ENCODE measurements at regions not wholly inside any gene's neighbourhood (a gene's known extent, or its start where the extent isn't known, plus 50 kb on each side); places are given as distances from the start of the nearest gene placed in this dataset.

DNA sequence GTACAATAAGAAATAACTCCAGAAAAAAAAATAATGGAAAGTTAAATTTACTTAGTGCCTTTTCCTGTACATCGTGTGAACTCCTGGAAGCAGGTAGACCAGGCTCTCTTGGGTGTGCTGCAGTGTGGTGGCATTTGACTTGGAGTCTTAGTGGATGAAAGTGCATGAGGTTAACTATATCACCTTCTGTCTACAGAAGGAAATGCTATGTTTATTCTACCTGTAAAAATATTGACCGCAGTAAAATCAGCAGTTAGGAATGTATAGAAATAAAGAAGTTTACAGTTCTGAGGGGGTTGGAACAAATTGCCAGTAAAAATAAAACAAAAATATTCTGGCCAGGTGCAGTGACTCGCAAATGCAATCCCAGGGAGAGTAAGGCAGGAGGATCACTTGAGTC, 722.1 kb downstream of the LIG4 start:
- DNase-seq, result no peak

DNA sequence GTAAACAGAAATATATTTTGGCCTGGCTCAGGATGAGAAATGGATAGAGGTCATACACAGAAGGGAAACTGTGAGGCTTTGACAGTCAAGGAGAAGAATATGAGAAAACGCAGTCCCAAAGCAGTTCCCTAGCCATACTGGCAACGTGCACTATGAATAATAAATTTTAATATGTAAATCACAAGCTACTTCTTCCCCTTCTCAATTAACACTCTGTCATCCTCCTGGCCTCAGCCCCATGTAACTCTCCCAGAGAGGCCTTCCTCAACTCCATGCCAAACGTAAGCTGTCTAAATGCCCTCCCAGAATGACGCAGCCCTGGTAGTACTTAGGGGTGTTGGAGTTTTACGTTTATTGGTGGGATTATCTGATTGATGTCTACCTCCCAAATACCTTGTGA, 732.6 kb downstream of the LIG4 start:
- DNase-seq, result no peak

DNA sequence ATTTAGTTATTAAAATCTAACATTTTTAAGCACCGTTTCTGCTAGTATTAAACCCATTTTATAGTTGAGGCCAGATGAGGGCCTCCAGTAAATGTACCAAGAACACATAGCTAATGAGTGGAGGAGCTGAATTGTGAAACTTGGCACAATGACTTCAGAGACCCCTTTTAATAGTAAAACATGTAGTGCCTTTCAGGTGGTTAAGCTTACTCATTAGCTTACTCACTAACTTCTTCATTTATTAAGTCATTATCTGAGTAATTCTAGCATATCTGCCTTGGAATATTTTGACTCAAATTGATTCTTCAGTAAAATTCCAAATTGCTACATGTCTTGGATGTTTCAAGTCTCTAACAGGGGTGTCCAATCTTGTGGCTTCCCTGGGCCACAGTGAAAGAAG, 735.2 kb downstream of the LIG4 start:
- no peak for DNase-seq

DNA sequence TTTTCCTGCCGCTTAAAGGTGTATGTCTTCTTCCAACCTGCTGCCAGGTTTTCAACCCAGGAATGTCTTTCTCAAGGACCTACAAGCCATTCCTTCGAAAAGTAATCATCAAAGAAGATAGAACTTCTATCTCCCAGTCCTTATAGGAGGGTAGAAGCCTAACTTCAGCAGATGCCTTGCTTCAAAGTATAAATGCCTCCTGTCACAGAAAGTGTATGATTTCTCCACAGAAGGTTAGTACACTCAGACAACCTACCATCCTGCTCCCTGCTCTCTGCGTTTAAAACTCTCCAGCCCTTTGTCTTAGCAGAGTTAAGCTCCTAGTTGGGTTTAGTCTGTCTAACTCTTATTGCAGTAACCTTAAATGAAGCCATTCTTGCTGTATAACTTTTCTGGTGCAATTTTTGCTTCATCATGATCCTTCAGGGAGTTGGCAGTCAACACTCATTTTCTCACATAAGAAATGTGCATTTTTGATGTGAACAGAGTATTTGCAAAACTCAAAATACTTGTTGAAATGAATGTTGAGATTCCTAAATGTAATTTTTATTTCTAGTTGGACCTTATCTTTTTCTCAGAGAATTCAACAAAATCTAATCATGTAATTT, 737.5 kb downstream of the LIG4 start:
- no peak for DNase-seq

DNA sequence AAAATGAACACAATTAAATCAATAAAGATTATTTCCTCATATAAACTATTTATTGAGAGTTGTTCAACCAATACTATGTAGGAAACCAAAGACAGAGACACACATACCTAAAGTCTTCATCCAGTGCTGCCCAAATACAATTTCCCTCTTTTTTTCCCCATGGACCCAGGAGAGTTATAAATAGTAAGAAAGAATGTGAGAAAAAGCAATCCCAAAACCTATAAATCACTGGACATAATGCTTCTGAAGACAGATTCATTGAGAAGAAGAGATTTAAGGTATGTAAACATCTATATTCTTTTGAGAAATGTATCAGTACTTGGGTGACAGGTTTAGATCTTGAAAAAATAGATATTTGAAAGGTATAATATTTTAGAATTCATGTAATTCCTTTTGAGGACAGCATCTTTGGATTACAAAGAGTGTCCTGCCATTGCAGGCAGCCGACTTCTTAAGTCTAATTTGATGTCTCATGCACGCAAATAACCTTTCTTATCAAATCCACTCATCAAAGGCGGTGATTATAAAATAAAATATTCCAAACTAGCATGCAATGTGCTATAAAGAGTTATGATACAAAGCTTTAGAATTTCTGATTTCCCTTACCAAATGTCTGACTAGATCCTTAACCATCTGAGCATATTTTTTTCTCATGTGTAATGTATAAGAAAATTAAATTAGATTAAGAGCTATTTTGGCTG, 739.4 kb downstream of the LIG4 start:
- no peak for DNase-seq

DNA sequence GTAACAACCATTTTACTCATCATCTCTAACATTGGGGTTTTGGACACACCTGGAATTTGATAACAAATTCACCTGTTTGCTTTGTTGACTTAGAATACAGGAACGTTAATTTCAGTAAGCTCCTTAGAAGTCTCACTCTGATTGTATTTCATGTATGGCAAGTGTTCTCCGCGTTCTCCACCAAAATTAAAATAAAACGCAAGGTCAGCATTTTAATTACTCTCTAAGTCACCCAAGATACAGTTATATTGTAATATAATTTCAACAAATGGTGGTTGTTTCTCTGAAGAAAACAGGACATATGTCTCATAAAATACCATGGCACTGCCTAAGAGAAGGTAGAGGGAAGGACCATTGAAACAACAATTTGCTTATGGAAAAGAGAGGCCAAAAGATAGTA, 742.1 kb downstream of the LIG4 start:
- DNase-seq, result no peak

DNA sequence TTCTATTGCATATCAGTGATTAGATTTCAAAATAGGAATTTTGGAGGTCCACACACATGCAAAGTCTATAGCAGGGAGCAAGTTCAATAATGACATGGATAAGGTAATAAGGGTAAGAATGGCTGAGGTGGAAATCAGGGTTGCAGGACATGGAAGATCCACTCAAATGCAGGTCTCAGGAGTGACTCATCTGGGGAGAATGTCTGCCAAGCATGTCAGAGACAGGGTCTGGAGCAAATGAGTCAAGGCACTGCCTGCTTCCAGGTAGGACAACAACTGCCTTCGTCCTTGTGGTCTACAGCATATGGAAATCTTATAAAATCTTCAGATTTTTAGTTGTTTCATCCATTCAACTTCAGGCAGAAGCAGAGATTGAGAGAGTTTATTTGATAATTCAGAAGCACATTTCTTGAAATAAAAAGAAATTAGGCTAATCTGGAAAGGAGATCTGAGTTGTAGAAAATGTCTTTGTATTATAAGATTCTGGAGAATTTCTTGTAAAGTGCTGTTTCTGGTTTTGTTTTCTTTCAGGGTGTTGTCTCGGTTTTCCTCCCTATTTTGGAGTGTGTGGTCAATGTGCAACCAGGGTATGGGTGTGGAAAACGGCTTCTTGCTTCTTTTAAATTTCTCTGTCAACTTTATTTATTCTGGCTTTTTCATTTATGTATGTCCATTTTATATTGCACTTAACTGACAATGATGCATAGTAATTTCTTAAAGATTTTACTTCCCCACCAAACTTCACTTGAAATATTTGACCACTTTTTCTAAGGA, 748.8 kb downstream of the LIG4 start:
- no peak for DNase-seq

DNA sequence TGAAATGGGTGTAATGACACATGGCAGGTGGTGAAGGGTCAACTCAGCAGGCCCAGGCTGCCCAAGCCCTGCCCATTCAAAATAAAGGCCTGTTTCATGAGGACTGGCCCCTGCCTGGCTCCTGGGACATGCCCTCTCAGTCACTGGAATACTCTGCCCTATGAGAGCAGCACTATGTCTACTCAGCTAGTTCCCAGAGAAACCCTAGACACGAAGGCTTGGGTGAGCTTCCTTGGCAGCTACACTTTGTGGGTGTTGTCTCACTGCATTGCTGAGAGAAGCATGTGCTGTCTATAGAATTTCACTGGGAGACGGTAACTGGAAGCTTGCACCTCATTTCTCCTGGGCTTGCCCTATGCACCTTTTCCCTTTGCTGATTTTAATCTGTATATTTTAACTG, 752.8 kb downstream of the LIG4 start:
- no peak for DNase-seq

DNA sequence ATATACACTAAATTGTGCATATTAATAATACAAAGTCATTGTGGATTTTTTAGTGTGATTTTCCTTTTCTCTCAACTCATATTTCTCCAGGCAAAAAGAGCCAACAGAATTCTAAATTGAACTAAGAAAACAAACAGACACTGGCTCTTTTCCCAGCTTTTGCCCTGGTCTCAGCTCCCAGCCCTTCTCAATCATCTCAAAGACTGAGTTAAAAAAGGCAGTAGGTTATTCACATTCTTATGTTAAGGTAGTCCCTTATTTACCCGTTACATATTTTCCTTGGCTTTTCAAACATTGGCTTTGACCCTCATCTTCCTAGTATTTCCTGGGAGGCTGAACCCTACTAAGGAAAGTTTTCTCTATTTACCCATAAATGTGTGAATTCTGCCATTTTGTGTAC, 753.6 kb downstream of the LIG4 start:
- peak in 1 of 51 donors; percentile 6 for DNase-seq

DNA sequence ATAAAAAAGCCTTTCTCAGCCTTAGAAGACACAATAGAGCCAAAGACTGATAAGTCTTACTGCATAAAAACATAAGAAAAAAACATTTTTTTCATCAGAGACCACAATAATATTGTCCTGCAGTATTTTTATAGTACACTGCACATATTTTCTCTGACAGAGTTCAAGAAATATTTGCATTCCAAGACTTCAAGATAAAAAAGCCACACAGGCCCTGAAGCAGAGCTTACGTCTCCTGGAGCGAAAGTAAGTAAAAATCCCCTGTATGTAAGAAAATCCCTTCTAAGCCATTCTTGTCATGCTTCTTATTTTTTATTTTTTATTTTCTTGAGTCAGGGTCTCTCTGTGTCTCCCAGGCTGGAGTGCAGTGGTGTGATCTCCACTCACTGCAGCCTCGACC, 755.9 kb downstream of the LIG4 start:
- DNase-seq, result no peak

DNA sequence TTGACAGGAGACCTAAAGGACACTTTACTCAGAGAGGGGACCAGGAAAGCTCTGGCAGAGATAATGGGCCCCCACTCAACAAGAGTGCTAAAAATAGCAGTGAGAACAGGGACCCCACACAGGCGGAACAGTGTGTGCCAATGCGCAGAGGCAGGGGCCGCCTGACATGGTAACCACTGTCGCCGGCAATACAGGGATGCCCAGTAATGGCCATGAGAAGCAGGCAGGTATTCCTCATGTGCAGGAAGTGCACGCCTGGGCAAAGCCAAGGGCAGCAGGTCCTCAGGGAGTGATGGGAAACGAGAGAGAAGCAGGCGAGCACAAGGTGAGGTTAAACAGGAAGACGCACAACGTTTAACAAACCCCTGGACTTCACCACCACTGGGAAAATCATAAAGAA, 757.1 kb downstream of the LIG4 start:
- no peak for DNase-seq

DNA sequence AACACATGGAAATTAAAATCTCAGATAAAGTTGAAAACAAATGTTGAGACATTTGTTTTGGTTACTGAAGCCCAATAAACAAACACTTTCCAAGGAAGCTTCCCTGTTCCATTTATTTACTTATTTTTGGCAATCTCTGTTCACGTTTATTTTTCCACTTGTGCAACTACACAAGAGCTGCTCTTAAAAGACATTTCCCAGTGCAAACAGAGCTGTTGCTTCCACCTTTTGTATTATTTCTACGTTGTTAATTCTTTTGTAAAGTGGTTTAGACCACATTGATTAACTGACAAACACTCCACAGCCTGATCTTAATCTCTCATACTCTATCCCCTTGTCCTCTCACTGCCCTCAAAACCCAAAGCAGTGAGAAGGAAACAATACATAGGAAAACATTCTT, 757.6 kb downstream of the LIG4 start:
- DNase-seq, result no peak

DNA sequence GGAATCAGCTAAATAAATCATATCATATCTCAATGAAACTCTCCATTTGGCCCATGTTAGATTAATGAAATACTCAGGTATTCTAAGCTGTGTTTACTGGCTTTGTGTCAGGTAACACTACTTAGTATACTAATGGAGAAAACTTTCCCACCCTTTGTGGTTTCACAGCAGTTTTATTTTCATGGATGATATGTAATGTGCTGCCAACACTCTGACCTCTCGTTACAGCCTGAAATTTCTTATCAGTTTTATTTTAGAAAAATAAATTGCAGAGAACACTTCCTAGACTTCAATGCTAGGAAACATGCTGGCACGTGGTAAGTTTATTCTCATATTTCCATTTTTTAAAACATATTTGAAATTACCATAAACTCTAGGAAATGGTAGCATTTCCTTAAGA, 758.9 kb downstream of the LIG4 start:
- no peak for DNase-seq

DNA sequence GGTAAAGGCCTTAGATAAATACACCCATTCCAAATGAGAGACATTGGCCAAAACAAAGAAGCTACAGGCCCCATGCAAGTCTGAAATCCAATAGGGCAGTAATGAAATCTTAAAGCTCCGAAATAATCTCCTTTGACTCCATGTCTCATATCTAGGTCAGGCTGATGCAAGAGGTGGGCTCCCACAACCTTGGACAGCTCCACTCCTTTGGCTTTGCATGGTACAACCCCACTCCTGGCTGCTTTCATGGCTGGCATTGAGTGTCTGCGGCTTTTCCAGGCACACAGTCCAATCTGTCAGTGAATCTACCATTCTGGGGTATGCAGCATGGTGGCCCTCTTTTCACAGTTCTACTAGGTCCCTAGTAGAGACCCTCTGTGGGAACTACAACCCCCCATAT, 762.5 kb downstream of the LIG4 start:
- DNase-seq, result no peak

DNA sequence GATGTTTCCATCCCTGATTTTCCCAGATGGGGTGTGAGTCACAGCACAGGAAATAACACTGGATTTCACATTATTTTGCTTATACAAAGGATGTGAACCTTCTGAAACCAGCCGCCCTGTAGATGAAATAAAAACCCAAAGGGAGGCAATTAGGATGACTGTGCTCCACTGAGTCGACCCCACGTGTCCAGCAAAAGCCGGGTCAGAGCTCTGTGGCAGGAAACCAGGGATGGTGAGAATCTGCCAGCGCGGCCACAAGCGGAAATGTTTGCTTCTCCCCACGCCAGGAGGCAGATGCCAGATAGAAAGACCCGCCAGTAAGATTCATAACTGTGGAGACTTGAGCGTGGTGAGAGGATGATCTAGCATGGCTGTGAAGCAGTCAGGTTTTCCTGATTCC, 764.4 kb downstream of the LIG4 start:
- DNase-seq, result peak in 1 of 51 donors; percentile 53

DNA sequence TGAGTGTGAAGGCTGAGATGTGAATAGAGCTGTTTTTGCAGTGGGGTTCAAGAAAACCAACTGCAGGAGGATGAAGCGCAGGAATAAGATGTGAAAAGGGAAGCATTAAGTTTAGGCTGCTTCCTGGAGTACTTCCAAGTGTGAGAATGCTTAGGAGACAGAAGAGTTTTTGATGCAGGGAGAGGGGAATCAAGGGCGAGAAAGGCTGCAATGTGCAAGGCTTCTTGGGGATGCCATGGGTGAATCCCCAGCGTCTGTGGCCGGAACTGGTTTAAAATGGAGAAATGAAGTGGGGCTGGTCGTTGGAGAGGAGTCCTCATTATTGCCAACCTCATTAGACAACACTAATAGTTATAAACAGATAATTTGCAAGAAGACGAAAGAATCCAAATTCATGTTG, 764.9 kb downstream of the LIG4 start:
- DNase-seq, result no peak

DNA sequence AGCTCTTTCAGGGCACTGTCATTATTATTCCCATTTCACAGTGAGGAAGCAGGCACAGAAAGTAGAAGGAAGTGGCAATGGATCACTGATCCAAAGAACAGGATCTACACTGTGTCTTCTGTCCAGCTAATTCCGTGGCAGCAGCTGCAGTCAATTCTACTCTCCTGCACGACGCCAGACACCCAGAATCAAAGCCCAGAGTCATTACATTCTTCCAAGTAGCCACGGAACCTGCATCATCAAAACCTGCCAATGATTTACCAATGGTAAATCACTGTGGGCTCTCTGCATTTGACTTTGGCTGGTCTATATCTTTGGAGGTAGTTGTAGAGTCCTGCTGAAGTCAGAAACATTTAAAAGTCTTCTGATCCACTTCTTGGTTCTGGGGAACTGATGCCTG, 767.7 kb downstream of the LIG4 start:
- DNase-seq, result no peak

DNA sequence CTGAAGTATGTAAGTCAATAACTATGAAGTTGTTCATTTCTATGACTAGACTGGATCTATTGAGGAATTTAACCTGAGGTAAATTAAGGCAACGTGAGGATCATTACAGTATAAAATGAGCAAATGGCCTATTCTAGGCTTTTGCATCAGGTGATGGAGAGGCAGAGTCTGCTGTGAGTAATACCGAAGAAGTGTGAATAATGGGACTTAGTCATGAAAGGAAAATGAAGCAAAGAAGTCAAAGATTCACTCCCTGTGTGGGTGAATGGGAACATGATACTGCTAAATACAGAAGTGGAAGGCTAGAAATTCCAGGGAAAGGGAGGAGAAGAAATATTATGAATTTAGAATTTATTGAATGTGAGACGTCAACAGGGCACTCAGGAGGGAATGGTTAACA, 774.1 kb downstream of the LIG4 start:
- no peak for DNase-seq

DNA sequence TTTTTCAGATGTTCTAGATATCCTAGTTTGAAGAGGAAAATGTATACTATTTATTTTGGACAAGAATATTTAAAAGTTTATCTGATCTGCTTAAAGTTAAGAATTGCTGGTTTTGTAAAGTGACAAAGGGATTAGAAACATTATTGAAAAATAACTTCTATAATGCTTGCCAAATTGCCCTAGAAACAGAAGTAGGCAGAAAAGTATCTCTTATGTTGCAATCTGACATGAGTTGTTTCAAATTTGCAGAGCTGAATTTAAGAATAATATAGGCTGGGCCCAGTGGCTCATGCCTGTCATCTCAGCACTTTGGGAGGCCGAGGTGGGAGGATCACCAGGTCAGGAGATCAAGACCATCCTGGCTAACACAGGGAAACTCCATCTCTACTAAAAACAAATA, 777.1 kb downstream of the LIG4 start:
- no peak for DNase-seq

DNA sequence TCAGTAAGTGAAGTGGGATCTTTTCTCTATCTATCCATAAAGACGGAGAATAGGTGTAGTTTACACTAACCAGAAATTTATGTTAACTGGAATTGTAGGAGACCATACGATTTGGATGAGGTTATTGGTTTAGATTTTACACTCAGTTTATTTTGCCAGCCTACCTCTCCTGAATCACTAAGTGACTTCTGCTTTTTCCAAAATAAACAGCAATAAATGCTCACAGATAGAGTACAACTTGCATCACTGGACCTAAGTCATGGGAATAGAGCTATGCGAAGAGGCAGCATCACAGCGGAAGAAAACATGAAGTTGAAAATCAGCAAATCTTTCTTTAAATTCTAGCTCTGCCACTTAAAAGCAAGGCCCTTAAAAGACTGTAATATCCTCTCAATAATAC, 781.0 kb downstream of the LIG4 start:
- no peak for DNase-seq

DNA sequence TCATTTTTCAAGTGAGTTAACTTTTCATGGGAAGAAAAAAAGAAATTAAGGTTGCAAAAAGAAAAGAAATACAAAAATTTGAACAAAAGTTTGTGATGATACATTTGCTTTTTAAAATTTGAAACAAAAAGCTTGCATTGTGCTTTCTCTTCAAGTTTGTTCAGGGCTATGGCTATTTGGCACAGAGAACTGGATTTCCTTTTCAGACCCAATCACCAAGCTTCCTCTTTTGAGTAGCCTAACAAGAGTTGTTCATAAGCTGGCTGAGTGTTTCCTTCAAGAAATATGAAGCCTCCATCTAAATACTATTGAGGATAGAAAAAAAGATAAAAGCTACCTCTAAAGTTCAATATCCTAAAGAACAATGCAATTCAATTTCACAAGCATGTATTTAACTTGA, 787.8 kb downstream of the LIG4 start:
- no peak for DNase-seq

DNA sequence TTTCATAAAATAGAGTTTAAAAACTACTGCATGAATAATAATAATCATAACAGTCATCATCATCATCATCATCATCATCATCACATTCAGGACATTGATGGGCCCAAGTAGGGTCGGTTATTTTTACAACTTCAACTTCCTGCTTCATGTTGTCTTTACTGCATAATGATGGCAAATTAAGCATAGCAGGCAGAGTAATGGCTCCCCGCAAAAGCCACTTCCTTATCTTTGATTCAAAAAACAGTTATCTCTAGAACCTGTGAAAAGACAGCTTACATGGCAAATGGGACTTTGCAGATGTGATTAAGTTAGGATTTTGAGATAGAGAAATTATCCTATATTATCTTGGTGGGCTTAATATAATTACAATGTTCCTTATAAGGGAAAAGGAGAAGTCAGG, 792.9 kb downstream of the LIG4 start:
- DNase-seq, result no peak

DNA sequence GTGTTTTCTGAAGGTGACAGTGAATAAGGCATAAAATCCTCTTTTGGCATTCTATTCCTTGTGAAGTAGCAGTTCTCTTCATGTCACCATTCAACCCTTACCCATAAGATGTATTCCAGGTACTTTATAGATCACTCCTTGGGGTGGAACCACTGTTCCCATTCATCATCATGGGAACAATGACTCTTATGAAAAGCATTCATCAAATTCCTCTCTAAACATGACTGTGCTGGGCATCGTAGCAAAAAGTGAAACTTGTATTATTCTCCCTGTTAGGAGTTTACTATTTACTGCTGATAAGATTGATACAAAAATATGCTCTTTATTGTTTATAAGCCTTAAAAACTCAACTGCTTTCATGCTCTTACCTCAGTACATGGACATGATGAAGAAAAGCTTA, 793.4 kb downstream of the LIG4 start:
- DNase-seq, result no peak

Measured in hypothalamus (tissue), 51 donors.